22Rv1 (cell line): ENCODE measurements at regions not wholly inside any gene's neighbourhood (a gene's known extent, or its start where the extent isn't known, plus 50 kb on each side); places are given as distances from the start of the nearest gene placed in this dataset.

Source experiments
- CTCF ChIP-seq: fragments of 450-650 bp; IDR thresholded peaks from 2 replicates; pipeline ENCODE4 v1.5.1; 2017; ENCODE audit warnings: mild to moderate bottlenecking
- ZFX ChIP-seq: fragments of 450-650 bp; IDR thresholded peaks from 2 replicates; pipeline ENCODE4 v1.6.1; 2017; ENCODE audit warnings: antibody characterized with exemption, borderline replicate concordance

DNA sequence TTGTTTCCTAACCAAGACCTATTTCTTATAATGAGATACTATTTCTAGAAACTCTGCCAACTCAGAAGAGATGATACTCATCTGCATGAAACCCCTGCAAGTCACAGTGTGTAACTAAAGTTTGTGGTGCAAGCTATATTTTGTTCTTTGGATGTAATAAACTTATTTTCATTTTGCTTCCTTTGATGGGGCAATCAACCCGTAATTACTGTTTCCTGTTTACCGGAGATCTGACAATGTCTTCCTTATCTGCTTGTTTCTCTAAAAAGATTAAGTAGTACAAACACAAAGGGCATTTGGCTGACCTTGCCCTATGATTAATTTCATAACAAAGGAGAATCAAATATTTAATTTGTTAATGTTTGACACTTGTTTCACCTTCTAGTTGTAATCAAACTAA lies 846.6 kb upstream of the ANO3 start:
- no peak for TF ChIP-seq CTCF
- no peak for TF ChIP-seq ZFX
